Neural progenitor cell (in vitro differentiated cells): ENCODE measurements at regions not wholly inside any gene's neighbourhood (a gene's known extent, or its start where the extent isn't known, plus 50 kb on each side); places are given as distances from the start of the nearest gene placed in this dataset.
A peak's percentile ranks its signal among the peaks of the same experiment; 100 is the strongest.

Experiments used
- DNase-seq: peaks from one replicate; pipeline ENCODE4 v3.0.0-alpha.2; 2016; ENCODE audit warnings: low spot score
- H2AFZ ChIP-seq: fragments of 200-600 bp; sonication (generic); replicated peaks from 2 replicates; pipeline ENCODE4 v1.6.1; 2016; ENCODE audit warnings: antibody characterized with exemption
- H3F3A ChIP-seq: fragments of 200-600 bp; sonication (generic); 2 replicates; pipeline ENCODE4 v1.6.1; 2016; ENCODE audit warnings: antibody characterized with exemption, low read depth
- H3K27ac ChIP-seq: fragments of 200-600 bp; sonication (generic); 2 replicates; pipeline ENCODE4 v1.5.1; 2016; ENCODE audit warnings: mild to moderate bottlenecking
- H3K27me3 ChIP-seq: fragments of 200-600 bp; sonication (generic); 2 replicates; pipeline ENCODE4 v1.6.1; 2016; ENCODE audit warnings: mild to moderate bottlenecking, moderate library complexity
- H3K36me3 ChIP-seq: fragments of 200-600 bp; sonication (generic); 2 replicates; pipeline ENCODE4 v1.5.1; 2016
- H3K4me1 ChIP-seq: fragments of 200-600 bp; sonication (generic); 2 replicates; pipeline ENCODE4 v1.6.1; 2016; ENCODE audit warnings: mixed run types
- H3K4me2 ChIP-seq: fragments of 200-600 bp; sonication (generic); 2 replicates; pipeline ENCODE4 v1.6.1; 2016
- H3K4me3 ChIP-seq: fragments of 200-600 bp; sonication (generic); 2 replicates; pipeline ENCODE4 v1.5.1; 2016
- H3K79me2 ChIP-seq: fragments of 200-600 bp; sonication (generic); 2 replicates; pipeline ENCODE4 v1.6.1; 2016; ENCODE audit warnings: low read depth
- H3K9ac ChIP-seq: fragments of 200-600 bp; sonication (generic); 2 replicates; pipeline ENCODE4 v1.6.1; 2016
- H3K9me3 ChIP-seq: fragments of 200-600 bp; sonication (generic); 2 replicates; pipeline ENCODE4 v1.5.1; 2016; ENCODE audit warnings: low read depth
- H4K20me1 ChIP-seq: fragments of 200-600 bp; sonication (generic); 2 replicates; pipeline ENCODE4 v1.6.1; 2016; ENCODE audit warnings: low read depth
- H3K27ac Mint-ChIP-seq: 3 replicates; pipeline ENCODE4 v1.8.0; 2021; ENCODE audit warnings: mixed read lengths
- H3K27me3 Mint-ChIP-seq: 2 replicates; pipeline ENCODE4 v1.8.0; 2022; ENCODE audit warnings: low read depth, mild to moderate bottlenecking, inconsistent platforms, moderate library complexity, mixed read lengths; ENCODE audit not compliant: insufficient read depth
- H3K36me3 Mint-ChIP-seq: 3 replicates; pipeline ENCODE4 v1.8.0; 2021; ENCODE audit warnings: mixed read lengths
- H3K4me1 Mint-ChIP-seq: 3 replicates; pipeline ENCODE4 v1.8.0; 2021; ENCODE audit warnings: mixed read lengths
- H3K4me3 Mint-ChIP-seq: 3 replicates; pipeline ENCODE4 v1.8.0; 2021; ENCODE audit warnings: mild to moderate bottlenecking, moderate library complexity, mixed read lengths
- H3K9me3 Mint-ChIP-seq: 3 replicates; pipeline ENCODE4 v1.8.0; 2020; ENCODE audit warnings: mixed read lengths
- EZH2 ChIP-seq: fragments of 200-600 bp; sonication (generic); IDR thresholded peaks from 2 replicates; pipeline ENCODE4 v1.6.1; 2017; ENCODE audit warnings: antibody characterized with exemption, mild to moderate bottlenecking, moderate library complexity
- EZH2phosphoT487 ChIP-seq: fragments of 200-600 bp; sonication (generic); IDR thresholded peaks from 2 replicates; pipeline ENCODE4 v1.6.1; 2017; ENCODE audit warnings: antibody characterized with exemption
- TF ChIP-seq, protein P1 (sequence below): fragments of 200-600 bp; sonication (generic); IDR thresholded peaks from 2 replicates; pipeline ENCODE4 v1.5.1; 2017; ENCODE audit warnings: antibody characterized with exemption, mild to moderate bottlenecking

DNA sequence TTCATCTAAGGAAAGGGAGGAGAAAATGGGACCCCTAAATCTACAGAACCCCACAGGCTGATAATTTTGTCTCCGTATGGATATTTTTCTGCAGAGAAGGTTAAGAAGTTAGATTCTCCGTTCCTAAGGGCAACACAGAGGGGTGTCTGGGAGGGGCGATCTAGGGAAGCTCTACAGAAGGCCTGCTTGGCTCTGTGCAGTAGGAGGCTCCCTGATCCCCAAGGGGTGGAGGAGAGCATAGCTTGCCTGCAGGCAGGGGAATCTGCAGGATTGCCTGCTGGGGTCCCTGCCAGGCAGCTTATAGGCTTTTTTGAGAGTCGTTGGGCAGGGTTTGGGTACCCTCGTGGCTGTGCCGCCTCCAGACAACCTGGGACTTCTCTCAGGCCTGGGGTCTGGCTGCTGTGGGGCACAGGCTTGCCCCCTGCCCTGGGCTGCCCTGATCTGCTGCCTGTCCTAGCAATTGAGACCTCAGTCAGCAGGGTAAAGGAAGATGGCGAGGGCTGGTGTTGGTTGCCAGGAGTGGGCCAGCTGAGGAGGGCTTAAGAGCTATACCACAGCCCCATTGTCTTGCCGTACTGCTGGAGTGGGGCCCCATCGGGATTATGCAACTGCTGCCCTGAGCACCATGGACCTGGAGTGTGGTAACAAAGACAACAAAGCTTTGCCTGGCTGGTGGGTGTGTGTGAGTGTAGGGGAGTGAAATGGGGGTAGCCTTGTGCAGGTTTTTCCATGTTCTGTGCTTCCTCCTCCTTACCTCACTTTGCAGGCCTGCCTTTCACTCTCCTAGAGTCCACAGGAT lies 74.1 kb downstream of the EFNB1 start:
- Histone ChIP-seq H3K27me3 (no peaks in the 10 kb centered on the region), H3K79me2 (no peaks in the 10 kb centered on the region), H2AFZ (no peak overlapping the region), H3K4me3 (no peak overlapping the region), H3K4me2 (peak overlapping the region; percentile 6), H3K27ac (no peak overlapping the region), H4K20me1 (no peaks in the 10 kb centered on the region), H3F3A (peaks cover 7% of the 10 kb centered on the region), H3K36me3 (no peaks in the 10 kb centered on the region), H3K9me3 (no peaks in the 10 kb centered on the region), H3K4me1 (peaks cover 9% of the 10 kb centered on the region), H3K9ac (no peak overlapping the region)
- TF ChIP-seq, protein P1, sequence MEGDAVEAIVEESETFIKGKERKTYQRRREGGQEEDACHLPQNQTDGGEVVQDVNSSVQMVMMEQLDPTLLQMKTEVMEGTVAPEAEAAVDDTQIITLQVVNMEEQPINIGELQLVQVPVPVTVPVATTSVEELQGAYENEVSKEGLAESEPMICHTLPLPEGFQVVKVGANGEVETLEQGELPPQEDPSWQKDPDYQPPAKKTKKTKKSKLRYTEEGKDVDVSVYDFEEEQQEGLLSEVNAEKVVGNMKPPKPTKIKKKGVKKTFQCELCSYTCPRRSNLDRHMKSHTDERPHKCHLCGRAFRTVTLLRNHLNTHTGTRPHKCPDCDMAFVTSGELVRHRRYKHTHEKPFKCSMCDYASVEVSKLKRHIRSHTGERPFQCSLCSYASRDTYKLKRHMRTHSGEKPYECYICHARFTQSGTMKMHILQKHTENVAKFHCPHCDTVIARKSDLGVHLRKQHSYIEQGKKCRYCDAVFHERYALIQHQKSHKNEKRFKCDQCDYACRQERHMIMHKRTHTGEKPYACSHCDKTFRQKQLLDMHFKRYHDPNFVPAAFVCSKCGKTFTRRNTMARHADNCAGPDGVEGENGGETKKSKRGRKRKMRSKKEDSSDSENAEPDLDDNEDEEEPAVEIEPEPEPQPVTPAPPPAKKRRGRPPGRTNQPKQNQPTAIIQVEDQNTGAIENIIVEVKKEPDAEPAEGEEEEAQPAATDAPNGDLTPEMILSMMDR, result no peak
- TF ChIP-seq EZH2phosphoT487 (no peak), EZH2 (no peak)
- peaks cover 12% of the 10 kb centered on the region for H3K27me3 Mint-ChIP-seq
- no peak overlapping the region for H3K4me3 Mint-ChIP-seq
- H3K27ac Mint-ChIP-seq, result peak overlapping the region; percentile 87
- peaks cover 4% of the 10 kb centered on the region for H3K9me3 Mint-ChIP-seq
- no peaks in the 10 kb centered on the region for H3K36me3 Mint-ChIP-seq
- peak; percentile 53 for DNase-seq
- H3K4me1 Mint-ChIP-seq, result peaks cover 29% of the 10 kb centered on the region

DNA sequence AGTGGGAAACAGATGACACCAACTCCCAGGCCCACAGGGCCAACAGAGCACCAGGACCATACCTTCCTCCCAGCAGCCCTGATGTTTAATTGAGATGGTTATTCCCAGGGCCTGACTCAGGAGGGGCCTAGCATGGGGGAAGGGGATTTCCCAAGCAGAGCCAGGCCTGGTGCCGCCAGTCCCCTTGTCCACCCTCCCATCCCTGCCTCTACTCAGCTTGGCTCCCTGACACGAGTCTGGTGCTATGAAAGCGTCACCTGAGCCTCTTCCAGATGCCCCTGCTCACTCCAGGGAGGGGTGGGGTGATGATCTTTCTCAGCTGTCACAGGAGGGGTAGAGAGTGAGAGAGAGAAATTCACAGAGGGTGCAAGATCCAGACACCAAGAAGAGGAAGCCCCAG lies 72.7 kb downstream of the EFNB1 start:
- no peak for DNase-seq
- no peaks in the 10 kb centered on the region for H3K36me3 Mint-ChIP-seq
- peaks cover 12% of the 10 kb centered on the region for H3K9me3 Mint-ChIP-seq
- H3K27me3 ChIP-seq, result no peaks in the 10 kb centered on the region
- TF ChIP-seq EZH2phosphoT487 (no peak), EZH2 (no peak)
- TF ChIP-seq, protein P1, result no peak
- peaks cover 18% of the 10 kb centered on the region for H3K27me3 Mint-ChIP-seq
- H3K27ac ChIP-seq, result no peak overlapping the region
- H4K20me1 ChIP-seq, result no peaks in the 10 kb centered on the region
- peaks cover 39% of the 10 kb centered on the region for H3K4me1 Mint-ChIP-seq
- peaks cover 7% of the 10 kb centered on the region for H3F3A ChIP-seq
- H3K4me2 ChIP-seq, result no peak overlapping the region
- peaks cover 9% of the 10 kb centered on the region for H3K4me1 ChIP-seq
- peak overlapping the region; percentile 17 for H3K4me3 Mint-ChIP-seq
- no peaks in the 10 kb centered on the region for H3K36me3 ChIP-seq
- H3K9ac ChIP-seq, result no peak overlapping the region
- no peak overlapping the region for H3K4me3 ChIP-seq
- H3K79me2 ChIP-seq, result no peaks in the 10 kb centered on the region
- no peaks in the 10 kb centered on the region for H3K9me3 ChIP-seq
- peak overlapping the region; percentile 20 for H3K27ac Mint-ChIP-seq
- H2AFZ ChIP-seq, result no peak overlapping the region

DNA sequence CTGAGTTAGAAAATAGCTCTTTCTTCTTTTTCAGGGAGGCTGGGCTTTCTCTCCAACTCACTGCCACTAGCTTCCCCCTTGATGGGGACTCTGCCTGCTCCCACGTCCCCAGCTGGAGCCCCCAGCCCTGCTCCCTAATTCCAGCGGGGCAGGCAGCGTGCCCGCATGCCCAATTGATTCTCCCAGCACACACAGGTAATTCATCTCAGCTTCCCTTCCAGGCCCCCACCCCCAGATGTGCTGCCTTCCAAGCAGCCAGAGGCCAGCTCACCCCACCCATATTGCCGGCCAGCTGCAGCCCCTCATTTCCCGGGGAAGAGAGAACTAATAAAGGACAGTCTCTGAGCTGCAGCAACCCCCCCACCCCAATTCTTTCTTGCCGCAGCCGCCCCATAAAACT lies 69.8 kb downstream of the EFNB1 start:
- H3K9me3 Mint-ChIP-seq, result peaks cover 20% of the 10 kb centered on the region
- H3K9ac ChIP-seq, result no peak overlapping the region
- no peak overlapping the region for H3K4me2 ChIP-seq

More for the DNA sequence above, 69.8 kb downstream of the EFNB1 start:
- H3K27ac ChIP-seq, result no peak overlapping the region
- Mint-ChIP-seq H3K27me3 (peaks cover 17% of the 10 kb centered on the region), H3K36me3 (no peaks in the 10 kb centered on the region), H3K4me3 (no peak overlapping the region), H3K4me1 (peaks cover 52% of the 10 kb centered on the region), H3K27ac (no peak overlapping the region)
- no peaks in the 10 kb centered on the region for H3K79me2 ChIP-seq
- peaks cover 8% of the 10 kb centered on the region for H3K27me3 ChIP-seq
- H3K4me3 ChIP-seq, result no peak overlapping the region
- H3K36me3 ChIP-seq, result no peaks in the 10 kb centered on the region
- TF ChIP-seq, protein P1, result no peak
- TF ChIP-seq EZH2phosphoT487 (no peak), EZH2 (no peak)
- H2AFZ ChIP-seq, result no peak overlapping the region
- no peaks in the 10 kb centered on the region for H4K20me1 ChIP-seq
- peaks cover 21% of the 10 kb centered on the region for H3K4me1 ChIP-seq
- no peaks in the 10 kb centered on the region for H3K9me3 ChIP-seq
- H3F3A ChIP-seq, result peaks cover 11% of the 10 kb centered on the region
- DNase-seq, result no peak
